ENCODE measurements at regions not wholly inside any gene's neighbourhood (a gene's known extent, or its start where the extent isn't known, plus 50 kb on each side); places are given as distances from the start of the nearest gene placed in this dataset.
"Not testable (repeated sequence)": the region's sequence is repeated elsewhere in the genome, so short reads cannot be mapped to it uniquely, and the experiment has no call there.

GRCh38 chr2:62654876-62655359 is 50.6 kb upstream of the EHBP1 start:
- DNase-seq (ENCODE audit: low read depth), result no peak

DNA sequence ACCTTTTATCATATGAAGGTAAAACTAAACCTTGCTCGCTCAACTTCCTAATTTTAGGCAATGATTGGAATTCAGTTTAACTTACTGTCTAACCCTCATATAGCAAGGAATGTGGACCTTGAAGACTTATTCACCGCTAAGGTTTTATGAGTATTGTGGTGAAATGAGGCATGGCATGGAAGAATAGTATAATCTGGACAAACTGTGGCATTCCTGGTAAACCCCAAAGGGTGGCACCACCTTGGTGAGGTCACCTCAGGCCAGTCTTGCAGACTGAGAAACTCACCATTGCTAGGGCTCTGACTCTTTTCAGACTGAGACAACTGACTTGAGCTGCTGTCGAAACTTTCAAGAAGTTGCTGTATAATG is 51.1 kb upstream of the EHBP1 start:
- DNase-seq (ENCODE audit: low read depth), result peak; percentile 98

DNA sequence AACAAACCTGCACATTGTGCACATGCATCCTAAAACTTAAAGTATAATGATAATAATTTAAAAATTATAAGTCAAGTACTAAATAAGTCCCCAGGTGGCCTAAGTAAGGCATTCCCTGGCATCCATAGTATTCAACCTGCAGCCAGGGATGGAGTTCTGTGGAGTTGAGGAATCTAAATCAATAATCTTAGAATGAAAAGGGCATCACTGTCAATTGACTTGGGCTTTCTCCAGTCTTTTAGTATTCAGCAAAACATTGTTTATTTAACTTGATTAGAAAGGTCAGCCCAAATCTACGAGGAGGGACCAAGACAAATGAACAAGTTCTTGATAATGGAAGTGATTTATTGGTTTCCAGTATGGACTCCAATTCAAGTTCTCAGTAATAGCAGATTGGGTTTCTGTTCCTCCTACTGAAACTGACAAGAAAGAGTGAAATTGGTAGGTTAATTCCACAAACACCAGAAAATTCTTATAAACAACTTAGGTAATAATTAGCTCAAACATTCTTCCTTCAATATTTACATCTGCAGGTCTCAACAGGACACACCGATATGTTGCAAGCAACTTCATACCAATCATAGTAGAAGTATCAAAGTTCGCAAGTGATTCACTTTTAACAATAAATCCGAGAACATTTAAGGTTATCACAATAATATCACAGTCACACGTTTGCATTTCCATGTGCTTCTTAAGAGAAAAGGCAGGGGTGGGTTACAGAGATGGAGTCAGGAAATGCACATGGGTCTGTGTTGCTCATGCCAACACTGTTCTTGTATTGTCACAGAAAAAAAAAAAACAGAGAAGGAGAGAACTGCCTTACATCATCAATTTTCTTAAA is 51.7 kb upstream of the EHBP1 start:
- peak; percentile 95 for DNase-seq (ENCODE audit: low read depth)

DNA sequence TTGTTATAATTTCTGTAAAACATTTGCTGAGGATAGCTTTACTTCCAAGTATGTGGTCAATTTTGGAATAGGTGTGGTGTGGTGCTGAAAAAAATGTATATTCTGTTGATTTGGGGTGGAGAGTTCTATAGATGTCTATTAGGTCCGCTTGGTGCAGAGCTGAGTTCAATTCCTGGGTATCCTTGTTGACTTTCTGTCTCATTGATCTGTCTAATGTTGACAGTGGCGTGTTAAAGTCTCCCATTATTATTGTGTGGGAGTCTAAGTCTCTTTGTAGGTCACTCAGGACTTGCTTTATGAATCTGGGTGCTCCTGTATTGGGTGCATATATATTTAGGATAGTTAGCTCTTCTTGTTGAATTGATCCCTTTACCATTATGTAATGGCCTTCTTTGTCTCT is 56.4 kb upstream of the EHBP1 start:
- DNase-seq (ENCODE audit: low read depth), result not testable (repeated sequence)

DNA sequence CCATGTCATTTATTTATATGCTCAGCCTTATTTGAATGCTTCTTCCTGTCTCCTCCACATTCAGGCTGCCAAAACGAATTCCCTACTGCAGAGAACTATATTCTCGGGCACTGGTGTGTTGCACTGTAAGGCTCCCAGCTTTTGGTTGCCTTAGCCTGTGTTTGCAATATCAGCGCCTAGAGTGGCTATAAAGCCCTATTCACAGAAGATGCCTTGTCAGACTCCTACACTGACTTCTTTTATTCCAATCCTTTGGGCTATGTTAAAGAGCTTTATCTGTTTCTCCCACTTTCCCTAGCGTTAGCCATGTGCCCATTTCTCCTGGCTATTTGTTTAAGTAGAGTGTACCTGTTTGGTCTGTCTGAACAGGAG is 62.4 kb upstream of the EHBP1 start:
- no peak for DNase-seq (ENCODE audit: low read depth)

DNA sequence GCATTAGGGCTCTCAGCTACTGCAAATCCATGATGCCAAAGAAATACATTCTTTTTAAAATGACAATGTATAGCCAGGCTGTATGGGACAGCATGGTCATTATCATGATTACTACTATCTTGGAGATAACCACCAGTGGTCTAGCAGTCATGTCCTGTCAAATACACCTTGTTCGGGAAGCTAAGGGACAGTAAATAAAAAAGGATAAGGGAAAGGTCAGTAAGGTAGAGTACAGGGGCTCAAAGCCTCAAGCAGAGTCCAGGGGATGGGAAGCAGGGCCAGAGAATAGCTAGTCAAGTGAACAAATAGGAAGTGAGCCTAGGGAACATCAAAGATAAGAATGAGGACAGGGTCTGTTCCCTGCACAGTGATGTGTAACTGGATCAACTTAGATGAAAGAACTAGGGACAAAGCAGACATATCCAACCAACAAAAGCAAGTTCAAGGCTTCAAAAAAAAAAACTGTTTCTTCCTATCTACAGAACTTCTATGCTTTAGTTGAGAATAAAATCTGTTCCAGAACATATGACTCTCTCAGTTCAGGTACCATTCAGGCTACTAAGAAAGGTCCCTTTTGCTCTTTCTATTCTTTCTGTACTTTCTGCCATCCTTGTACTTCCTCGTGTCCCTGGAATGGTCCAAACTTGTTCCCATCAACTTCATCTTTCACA is 62.9 kb upstream of the EHBP1 start:
- DNase-seq (ENCODE audit: low read depth), result no peak

DNA sequence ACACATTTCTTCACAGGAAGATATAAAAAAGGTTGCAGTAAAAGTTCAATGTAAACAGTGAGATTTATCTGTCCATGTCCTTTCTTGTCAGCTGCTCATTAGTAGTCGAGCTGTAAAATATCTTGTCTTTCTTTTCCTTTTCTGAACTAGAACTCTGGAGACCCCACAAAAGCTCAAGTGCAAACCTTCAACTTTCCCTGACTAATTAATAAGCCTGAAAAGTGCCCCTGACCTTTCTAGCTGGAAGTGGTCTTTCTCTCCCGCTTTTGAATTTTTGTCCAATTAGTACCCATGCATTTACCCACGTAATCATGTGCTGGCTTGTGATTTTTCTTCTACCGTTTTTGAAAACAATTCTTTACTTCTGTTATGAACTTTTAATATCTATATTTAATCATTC is 63.6 kb upstream of the EHBP1 start:
- DNase-seq (ENCODE audit: low read depth), result no peak

GRCh38 chr2:62641410-62641843 is 64.1 kb upstream of the EHBP1 start:
- peak; percentile 26 for DNase-seq (ENCODE audit: low read depth)

DNA sequence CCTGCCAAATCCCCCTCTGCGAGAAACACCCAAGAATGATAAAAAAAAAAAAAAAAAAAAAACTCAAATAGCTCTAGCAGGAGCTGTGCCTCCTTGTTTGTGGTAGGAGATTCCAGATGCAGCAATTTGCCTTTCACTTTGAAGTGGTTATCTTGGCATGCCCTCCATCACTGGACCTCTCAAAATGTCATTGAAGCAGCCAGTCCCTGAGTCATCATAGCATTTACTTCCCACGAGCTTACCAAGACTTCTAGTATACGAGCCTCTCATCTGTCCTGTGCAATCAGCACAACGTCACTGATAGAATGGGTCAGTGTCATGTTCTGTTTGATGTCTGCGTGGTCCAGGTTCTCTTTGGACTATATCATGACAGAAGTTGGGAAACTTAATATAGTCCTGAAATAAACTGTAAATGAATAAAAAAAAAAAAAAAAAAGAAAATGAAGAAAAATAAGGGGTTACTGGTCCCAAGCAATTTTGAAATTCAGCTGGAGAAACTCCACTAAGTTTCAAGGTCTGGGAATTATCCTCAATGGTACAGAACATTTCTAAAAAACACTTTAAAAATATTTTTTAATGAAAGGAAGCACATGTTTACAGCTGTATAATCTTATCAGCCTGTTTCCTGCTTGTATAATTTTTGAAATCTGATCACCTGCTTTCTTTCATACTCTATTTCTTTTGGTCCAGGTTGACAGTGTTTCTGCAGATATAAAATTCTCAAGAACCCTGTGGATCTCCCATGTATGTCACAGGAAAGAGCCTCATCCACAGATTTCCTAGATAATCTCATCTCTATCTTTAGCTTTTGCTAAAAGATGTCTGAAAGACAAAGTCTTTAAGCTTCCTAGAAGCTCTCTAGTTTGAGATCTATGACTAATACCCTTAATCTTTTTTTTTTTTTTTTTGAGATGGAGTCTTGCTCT is 74.1 kb upstream of the EHBP1 start:
- no peak for DNase-seq (ENCODE audit: low read depth)

DNA sequence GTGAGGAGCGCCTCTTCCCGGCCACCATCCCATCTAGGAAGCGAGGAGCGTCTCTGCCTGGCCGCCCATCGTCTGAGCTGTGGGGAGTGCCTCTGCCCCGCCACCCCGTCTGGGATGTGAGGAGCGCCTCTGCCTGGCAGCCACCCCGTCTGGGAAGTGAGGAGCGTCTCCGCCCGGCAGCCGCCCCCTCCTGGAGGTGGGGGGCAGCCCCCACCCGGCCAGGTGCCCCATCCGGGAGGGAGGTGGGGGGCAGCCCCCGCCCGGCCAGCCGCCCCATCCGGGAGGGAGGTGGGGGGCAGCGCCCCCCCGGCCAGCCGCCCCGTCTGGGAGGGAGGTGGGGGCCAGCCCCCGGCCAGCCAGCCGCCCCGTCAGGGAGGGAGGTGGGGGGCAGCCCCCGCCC is 75.3 kb upstream of the EHBP1 start:
- not testable (repeated sequence) for DNase-seq (ENCODE audit: low read depth)

DNA sequence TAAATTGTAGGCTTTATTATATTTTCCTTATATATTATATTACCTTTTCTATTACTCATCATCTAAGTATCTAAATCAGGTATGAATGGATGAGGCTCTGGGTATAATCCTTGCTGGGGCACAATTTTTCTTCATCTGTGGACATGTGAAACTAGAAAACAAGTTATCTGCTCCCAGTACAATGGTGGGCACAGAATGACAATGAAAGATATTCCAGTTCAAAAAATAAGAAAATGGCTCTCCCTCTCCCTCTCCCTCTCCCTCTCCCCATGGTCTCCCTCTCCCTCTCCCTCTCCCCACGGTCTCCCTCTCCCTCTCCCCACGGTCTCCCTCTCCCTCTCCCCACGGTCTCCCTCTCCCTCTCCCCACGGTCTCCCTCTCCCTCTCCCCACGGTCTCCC is 76.2 kb upstream of the EHBP1 start:
- not testable (repeated sequence) for DNase-seq (ENCODE audit: low read depth)

GRCh38 chr2:62627667-62628066 is 77.8 kb upstream of the EHBP1 start:
- DNase-seq (ENCODE audit: low read depth), result no peak

GRCh38 chr2:62624855-62625254 is 80.7 kb upstream of the EHBP1 start:
- no peak for DNase-seq (ENCODE audit: low read depth)

- not testable (repeated sequence) for DNase-seq (ENCODE audit: low read depth)
Observed at GRCh38 chr2:62616486-62616885, 89.0 kb upstream of the EHBP1 start.

DNA sequence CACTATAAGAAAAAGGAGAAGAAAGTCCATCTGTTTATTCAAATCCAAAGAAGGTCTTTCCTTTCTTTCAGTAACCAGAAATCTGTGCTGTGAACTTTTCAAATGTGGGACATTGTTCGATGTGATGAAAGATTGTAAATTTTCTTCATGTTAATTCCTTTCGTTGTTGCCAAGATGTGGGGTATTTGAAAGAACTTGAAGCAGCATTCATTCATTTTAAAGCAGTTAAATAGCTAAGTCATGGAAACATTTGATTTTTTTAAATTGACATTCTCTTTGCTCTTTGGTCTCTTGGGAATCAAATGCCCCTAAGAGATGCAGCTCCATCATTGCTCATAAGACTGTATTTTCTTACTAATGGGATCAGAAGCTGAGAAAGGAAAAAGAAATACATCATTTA is 93.7 kb upstream of the EHBP1 start:
- no peak for DNase-seq (ENCODE audit: low read depth)

GRCh38 chr2:62605471-62605870 is 99.5 kb upstream of the TMEM17 start:
- not testable (repeated sequence) for DNase-seq (ENCODE audit: low read depth)

GRCh38 chr2:62604336-62604735 is 98.3 kb upstream of the TMEM17 start:
- DNase-seq (ENCODE audit: low read depth), result no peak

DNA sequence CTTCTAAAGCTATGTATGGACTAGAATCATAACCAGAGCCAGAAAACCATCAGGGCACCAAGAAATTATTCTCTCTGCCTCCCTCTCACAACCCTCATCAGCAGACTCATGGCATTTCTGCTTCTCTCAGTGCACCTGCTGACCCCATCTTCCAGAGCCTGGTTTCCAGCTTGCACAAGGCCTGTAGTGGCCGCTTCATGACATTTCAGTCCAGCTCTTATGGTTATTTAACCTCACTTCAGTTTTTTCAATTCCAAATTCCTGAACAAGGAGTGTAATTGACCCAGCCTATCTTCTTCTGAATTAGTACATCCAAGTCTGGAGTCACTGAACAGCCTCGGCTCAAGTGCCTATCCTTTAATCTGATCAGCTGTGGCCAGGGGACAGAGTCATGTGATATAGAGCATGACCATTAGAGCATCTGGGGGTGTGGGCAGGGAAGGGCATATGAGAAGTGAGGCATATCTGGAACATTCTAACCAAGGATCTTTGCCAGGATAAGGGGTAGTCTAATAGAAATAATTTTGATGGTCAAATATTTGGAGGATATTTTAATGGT is 97.2 kb upstream of the TMEM17 start:
- DNase-seq (ENCODE audit: low read depth), result no peak

GRCh38 chr2:62599674-62600410 is 93.8 kb upstream of the TMEM17 start:
- not testable (repeated sequence) for DNase-seq (ENCODE audit: low read depth)

DNA sequence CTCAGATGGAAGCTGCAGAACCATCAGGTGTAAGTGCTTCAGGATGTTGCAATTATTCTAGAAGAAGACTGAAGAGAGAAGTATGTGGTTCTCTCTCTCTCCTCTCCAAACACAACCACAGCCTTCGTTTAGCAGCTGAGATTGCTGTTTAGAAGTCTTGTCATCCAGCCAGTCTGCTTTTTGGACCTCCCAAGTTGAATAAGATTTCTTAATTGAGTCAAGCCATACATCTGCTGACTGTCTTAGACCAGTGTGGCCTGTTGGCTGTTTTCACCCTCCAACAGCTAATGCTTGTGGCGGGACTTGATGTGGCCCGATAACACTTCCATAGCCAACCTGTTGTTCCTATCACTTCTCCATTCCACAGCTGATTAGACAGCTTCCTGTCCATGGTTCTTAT is 91.3 kb upstream of the TMEM17 start:
- DNase-seq (ENCODE audit: low read depth), result peak; percentile 41

Measured in renal cortical epithelial cell (primary cell).